CD4-positive, CD25-positive, alpha-beta regulatory T cell (primary cell): ENCODE measurements at regions not wholly inside any gene's neighbourhood (a gene's known extent, or its start where the extent isn't known, plus 50 kb on each side); places are given as distances from the start of the nearest gene placed in this dataset.
"Not testable (repeated sequence)": the region's sequence is repeated elsewhere in the genome, so short reads cannot be mapped to it uniquely, and the experiment has no call there.

Experiments
- ATAC-seq, 2 donors: fragments of 150-1000 bp; cut with Tn5 transposase; one replicate each; pipeline ENCODE4 v1.10.0; 2021; ENCODE audit warnings: low read depth in 2 of 2, moderate number of reproducible peaks in 2 of 2, moderate library complexity in 1 of 2
- DNase-seq, 3 donors: peaks; one replicate each; pipeline versions ENCODE4 v3.0.0 to v3.0.0-alpha.2; 2012 to 2022; ENCODE audit warnings: mixed read lengths in 1 of 3
- H3K27ac ChIP-seq: one replicate; pipeline ENCODE4 v1.7.0; 2013; ENCODE audit warnings: mild to moderate bottlenecking, low read length; ENCODE audit not compliant: insufficient read depth, poor library complexity, severe bottlenecking
- H3K27me3 ChIP-seq: one replicate; pipeline ENCODE4 v1.7.0; 2013; ENCODE audit warnings: low read length; ENCODE audit not compliant: control insufficient read depth, insufficient read depth
- H3K36me3 ChIP-seq: one replicate; pipeline ENCODE4 v1.7.0; 2013; ENCODE audit warnings: mild to moderate bottlenecking, low read length, moderate library complexity; ENCODE audit not compliant: control insufficient read depth, insufficient read depth
- H3K4me1 ChIP-seq: 2 replicates; pipeline ENCODE4 v1.7.0; 2013; ENCODE audit warnings: mild to moderate bottlenecking, low read length; ENCODE audit not compliant: insufficient read depth, control insufficient read depth, poor library complexity, severe bottlenecking
- H3K4me3 ChIP-seq: one replicate; pipeline ENCODE4 v1.7.0; 2013; ENCODE audit warnings: low read depth, mild to moderate bottlenecking, low read length, moderate library complexity
- H3K9me3 ChIP-seq, 2 experiments: 1 replicate in 1 of 2; 2 replicates in 1 of 2; pipeline ENCODE4 v1.7.0; 2013; ENCODE audit warnings: low read length in 2 of 2, mild to moderate bottlenecking in 1 of 2, moderate library complexity in 1 of 2; ENCODE audit not compliant: control insufficient read depth in 2 of 2
- H3K27ac Mint-ChIP-seq, 3 donors: one replicate each; pipeline ENCODE4 v1.8.0; 2020 to 2022; ENCODE audit warnings: mild to moderate bottlenecking in 3 of 3, mixed read lengths in 3 of 3, moderate library complexity in 2 of 3
- H3K27me3 Mint-ChIP-seq: one replicate; pipeline ENCODE4 v1.8.0; 2022; ENCODE audit warnings: mild to moderate bottlenecking, mixed read lengths
- H3K36me3 Mint-ChIP-seq: one replicate; pipeline ENCODE4 v1.8.0; 2020; ENCODE audit warnings: mixed read lengths
- H3K4me1 Mint-ChIP-seq, 4 donors: one replicate each; pipeline ENCODE4 v1.8.0; 2020 to 2022; ENCODE audit warnings: mixed read lengths in 4 of 4, mild to moderate bottlenecking in 1 of 4
- H3K4me3 Mint-ChIP-seq, 4 donors: one replicate each; pipeline ENCODE4 v1.8.0; 2020 to 2022; ENCODE audit warnings: mild to moderate bottlenecking in 4 of 4, mixed read lengths in 4 of 4, moderate library complexity in 3 of 4
- H3K9me3 Mint-ChIP-seq, 7 donors: one replicate each; pipeline ENCODE4 v1.8.0; 2020 to 2022; ENCODE audit warnings: mixed read lengths in 7 of 7, mild to moderate bottlenecking in 3 of 7, moderate library complexity in 2 of 7

DNA sequence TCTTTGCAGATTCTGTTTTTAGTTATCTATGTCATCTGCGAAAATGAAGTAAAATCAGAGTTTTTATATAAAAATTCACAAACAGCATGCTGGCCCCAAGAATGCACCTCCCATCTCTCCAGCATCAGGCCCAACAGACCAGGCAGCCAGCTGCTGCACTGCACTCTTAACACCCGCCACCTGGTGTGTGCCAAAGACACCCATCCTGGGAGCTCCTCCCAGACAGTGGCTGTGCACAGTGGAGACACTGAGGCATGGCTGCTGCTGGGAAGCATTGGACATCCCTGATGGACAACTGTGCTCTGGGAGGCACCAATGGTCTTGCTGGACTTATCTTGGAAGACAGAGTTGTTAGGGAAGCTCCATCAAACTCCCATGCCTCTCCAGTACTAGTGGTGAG lies 817.2 kb downstream of the TMEM121 start:
- no peak overlapping the region for H3K4me3 ChIP-seq
- no peaks in the 10 kb centered on the region for H3K4me1 Mint-ChIP-seq

DNA sequence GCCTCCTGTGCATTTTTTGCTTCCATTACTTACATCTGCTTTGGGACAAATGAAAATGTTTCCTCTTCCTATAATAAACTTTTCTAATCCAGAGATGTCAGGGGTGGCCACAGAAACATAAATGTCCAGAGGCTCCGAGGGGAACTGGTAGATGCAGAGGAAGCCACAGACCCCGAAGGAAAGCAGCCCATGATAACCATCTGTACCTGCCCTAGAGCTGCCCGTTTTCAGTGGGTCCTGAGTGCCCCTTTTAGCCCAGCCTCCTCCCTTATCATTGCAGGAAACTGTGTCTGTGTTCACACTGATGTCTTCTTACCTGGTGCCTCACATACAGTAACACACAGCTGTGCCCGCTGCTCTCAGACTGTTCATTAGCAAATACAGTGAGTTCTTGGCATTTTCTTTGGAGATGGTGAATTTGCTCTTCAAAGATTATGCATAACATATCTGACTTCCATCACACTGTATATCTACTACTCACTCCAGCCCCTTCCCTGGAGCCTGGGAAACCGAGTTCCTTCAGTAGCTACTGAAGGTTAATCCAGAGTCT lies 817.8 kb downstream of the TMEM121 start:
- ATAC-seq, H3K4me1 Mint-ChIP-seq, H3K27me3 ChIP-seq, H3K27ac ChIP-seq, H3K36me3 ChIP-seq, H3K4me3 Mint-ChIP-seq, H3K9me3 Mint-ChIP-seq, H3K9me3 ChIP-seq, DNase-seq, H3K36me3 Mint-ChIP-seq, H3K4me3 ChIP-seq, H3K4me1 ChIP-seq, H3K27ac Mint-ChIP-seq: not testable (repeated sequence)
- peaks cover 39% of the 10 kb centered on the region for H3K27me3 Mint-ChIP-seq

More for the DNA sequence above, 817.2 kb downstream of the TMEM121 start:
- Histone ChIP-seq H3K4me1 (no peaks in the 10 kb centered on the region), H3K9me3 (no peaks in the 10 kb centered on the region), H3K27ac (no peak overlapping the region), H3K36me3 (no peaks in the 10 kb centered on the region), H3K27me3 (peaks cover 3% of the 10 kb centered on the region)
- no peaks in the 10 kb centered on the region for H3K9me3 Mint-ChIP-seq
- peaks cover 39% of the 10 kb centered on the region for H3K27me3 Mint-ChIP-seq
- no peaks in the 10 kb centered on the region for H3K36me3 Mint-ChIP-seq
- no peak for DNase-seq
- no peak overlapping the region for H3K27ac Mint-ChIP-seq
- no peak for ATAC-seq
- no peak overlapping the region for H3K4me3 Mint-ChIP-seq

DNA sequence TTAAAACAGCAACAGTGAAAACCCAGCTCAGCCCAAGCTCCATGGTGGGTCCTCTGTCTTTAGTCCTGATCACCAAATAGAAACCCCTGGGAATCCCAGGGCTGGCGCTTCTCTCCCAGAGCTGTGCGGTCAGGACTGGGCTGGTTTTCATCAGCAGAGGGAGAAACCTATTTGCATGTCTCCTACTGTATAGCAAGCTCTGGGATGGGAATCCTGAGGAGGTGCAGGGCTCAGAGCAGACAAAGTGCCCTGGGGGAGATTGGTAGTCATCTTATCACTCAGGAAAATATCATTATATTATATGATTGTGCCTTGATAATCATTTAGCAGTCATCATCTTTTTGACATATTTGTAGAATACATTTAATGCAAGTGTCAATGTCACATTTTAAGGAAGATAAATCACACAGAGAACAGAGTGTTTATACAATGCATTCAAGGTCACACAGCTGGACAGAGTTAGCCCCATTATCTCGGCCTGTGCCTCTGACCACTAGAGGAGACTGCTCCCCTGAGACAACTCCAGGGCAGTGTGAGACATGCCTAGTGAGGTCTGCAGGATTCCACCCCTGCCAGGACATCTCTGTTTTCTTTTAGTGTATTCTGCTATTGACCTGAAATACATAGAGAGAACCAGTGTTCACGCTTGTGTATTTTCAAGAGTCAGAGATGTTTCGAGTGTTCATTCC lies 818.6 kb downstream of the TMEM121 start:
- not testable (repeated sequence) for H3K4me3 ChIP-seq, H3K27me3 ChIP-seq, H3K4me1 ChIP-seq, H3K36me3 ChIP-seq, H3K4me1 Mint-ChIP-seq, H3K27ac ChIP-seq, H3K9me3 Mint-ChIP-seq, ATAC-seq, H3K27ac Mint-ChIP-seq, DNase-seq, H3K4me3 Mint-ChIP-seq, H3K9me3 ChIP-seq, H3K36me3 Mint-ChIP-seq
- H3K27me3 Mint-ChIP-seq, result peaks cover 38% of the 10 kb centered on the region

DNA sequence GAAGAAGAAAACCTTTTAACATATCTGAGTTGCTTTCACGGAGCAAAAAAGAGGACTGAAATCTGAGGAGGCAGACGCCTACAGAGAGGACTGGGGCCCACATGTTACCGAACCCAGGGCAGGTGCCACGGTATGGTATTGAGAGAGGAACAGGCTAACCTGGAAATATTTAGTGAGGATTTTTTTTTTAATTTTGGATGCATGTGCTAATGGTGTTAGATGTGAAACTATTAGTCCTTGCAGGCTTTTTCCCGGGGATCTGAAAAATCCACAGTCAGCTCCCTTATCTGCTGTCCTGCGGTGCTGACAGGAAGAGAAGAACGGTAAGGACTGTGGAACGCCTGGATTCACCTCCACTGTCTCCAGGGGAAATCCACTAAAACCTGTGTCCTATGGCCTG lies 819.7 kb downstream of the TMEM121 start:
- Histone ChIP-seq H3K27ac (no peak overlapping the region), H3K27me3 (peaks cover 3% of the 10 kb centered on the region), H3K4me3 (no peak overlapping the region), H3K36me3 (no peaks in the 10 kb centered on the region), H3K4me1 (no peaks in the 10 kb centered on the region), H3K9me3 (no peaks in the 10 kb centered on the region)
- Mint-ChIP-seq H3K27ac (no peak overlapping the region), H3K4me1 (peaks cover 0 to 3% (median 2%) of the 10 kb centered on the region in 4 donors), H3K27me3 (peaks cover 40% of the 10 kb centered on the region), H3K4me3 (no peak overlapping the region), H3K36me3 (no peaks in the 10 kb centered on the region), H3K9me3 (no peaks in the 10 kb centered on the region)
- ATAC-seq (no peak), DNase-seq (no peak)

DNA sequence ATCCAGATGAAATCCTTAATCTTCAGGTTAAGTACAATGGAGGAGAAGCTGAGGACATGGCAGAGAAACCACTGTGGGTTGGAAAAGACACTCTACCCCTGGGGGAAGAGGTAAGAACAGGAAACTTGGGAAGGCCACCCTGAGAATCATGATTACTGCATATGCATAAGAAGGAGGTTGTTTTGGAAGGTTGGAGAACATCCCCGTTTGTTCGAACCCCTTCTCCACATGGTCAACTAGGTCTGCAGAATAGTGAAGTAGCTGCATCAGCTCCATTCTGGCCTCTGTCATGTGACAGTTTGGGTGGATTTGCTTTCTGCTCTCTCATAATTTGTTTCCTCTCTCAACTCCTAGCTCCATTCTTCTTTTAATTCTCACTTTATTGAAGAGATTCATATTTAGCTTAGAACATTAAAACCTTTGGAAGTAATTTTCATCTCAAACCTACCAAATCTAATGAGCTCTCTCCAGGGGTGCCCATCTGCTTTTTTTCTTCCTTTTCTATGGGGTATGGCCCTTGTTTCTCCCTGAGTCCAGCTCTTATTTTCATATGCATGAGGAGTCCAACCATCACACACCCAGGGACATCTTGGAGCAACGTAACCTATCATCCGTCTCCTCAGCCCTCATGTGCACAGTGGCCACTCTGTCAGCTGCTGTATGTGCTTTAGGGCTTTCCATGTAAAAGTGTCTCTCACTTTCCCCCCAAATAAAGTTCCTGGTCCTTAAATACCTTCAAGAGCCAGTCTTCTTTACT lies 820.3 kb downstream of the TMEM121 start:
- Mint-ChIP-seq H3K27ac (no peak overlapping the region), H3K9me3 (no peaks in the 10 kb centered on the region), H3K27me3 (peaks cover 46% of the 10 kb centered on the region), H3K4me3 (no peak overlapping the region), H3K4me1 (peaks cover 0 to 5% (median 2%) of the 10 kb centered on the region in 4 donors), H3K36me3 (no peaks in the 10 kb centered on the region)
- H3K36me3 ChIP-seq, result no peaks in the 10 kb centered on the region
- H3K27ac ChIP-seq, result no peak overlapping the region
- DNase-seq (no peak), ATAC-seq (no peak)
- no peaks in the 10 kb centered on the region for H3K4me1 ChIP-seq
- H3K4me3 ChIP-seq, result no peak overlapping the region
- H3K27me3 ChIP-seq, result peaks cover 3% of the 10 kb centered on the region
- no peaks in the 10 kb centered on the region for H3K9me3 ChIP-seq

DNA sequence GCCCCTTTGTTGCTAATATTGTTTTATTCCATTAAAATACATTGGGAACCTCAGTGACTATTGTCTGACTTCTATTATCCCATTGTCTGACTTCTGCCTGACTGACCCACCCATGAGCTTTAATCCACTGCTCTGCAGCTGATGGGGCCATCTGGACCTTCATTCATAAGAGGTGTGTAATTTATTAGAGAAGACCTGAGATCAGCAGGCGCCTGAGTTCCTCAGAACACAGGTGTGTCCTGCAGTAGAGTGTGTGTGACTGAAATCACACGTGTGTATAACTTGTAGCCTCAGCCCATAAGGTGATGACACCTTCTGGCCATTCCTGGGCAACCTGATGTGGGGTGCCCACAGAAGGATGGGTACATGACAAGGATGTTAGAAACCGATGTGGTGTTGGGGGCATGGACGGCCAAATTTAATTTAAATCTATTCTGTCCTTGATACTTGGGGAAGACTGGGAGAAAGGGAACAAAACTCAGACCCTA lies 821.0 kb downstream of the TMEM121 start:
- H3K27ac ChIP-seq, result no peak overlapping the region
- H3K9me3 ChIP-seq, result no peaks in the 10 kb centered on the region
- no peaks in the 10 kb centered on the region for H3K4me1 ChIP-seq
- Mint-ChIP-seq H3K4me3 (no peak overlapping the region), H3K4me1 (peaks cover 0 to 5% (median 2%) of the 10 kb centered on the region in 4 donors), H3K36me3 (no peaks in the 10 kb centered on the region), H3K27me3 (peaks cover 51% of the 10 kb centered on the region), H3K9me3 (no peaks in the 10 kb centered on the region), H3K27ac (no peak overlapping the region)
- no peak overlapping the region for H3K4me3 ChIP-seq
- no peaks in the 10 kb centered on the region for H3K36me3 ChIP-seq
- H3K27me3 ChIP-seq, result peaks cover 3% of the 10 kb centered on the region
- DNase-seq (no peak), ATAC-seq (no peak)

DNA sequence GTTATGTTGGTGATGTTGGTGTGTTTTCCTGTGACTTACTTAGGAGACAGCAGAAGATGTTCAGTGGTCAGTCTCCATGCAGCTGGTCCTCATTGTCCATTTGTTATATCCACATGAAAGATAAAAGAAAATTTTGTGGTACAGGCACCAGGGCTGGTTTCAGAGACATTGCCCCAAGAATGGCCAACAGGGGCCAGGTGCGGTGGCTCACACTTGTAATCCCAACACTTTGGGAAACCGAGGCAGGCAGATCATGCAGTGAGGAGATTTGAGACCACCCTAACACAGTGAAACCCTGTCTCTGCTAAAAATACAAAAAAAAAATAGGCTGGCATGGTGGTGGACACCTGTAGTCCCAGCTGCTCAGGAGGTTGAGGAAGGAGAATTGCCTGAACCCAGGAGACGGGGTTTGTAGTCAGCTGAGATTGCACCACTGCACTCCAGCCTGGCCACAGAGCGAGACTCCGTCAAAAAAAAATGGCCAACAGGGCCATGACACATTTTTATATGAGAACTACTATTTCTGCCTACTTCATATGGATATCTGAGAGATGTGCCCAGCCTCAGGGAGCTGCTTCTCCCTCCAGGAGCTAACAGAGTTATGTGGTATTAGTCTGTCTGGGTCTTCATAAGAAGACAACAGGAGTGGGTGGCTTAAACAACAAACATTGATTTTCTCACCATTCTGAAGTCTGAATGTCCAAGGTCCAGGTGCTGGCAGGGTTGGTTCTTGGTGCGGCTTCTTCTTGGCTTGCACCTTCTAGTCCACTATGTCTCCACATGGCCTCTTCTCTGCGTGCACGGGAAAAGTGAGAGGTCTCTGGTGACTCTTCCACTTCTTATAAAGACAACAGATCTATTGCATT lies 821.7 kb downstream of the TMEM121 start:
- Histone ChIP-seq H3K9me3 (no peaks in the 10 kb centered on the region), H3K27ac (no peak overlapping the region), H3K27me3 (peaks cover 3% of the 10 kb centered on the region), H3K36me3 (no peaks in the 10 kb centered on the region), H3K4me3 (no peak overlapping the region), H3K4me1 (no peaks in the 10 kb centered on the region)
- no peaks in the 10 kb centered on the region for H3K9me3 Mint-ChIP-seq
- peaks cover 51% of the 10 kb centered on the region for H3K27me3 Mint-ChIP-seq
- H3K36me3 Mint-ChIP-seq, result no peaks in the 10 kb centered on the region
- peaks cover 0 to 5% (median 2%) of the 10 kb centered on the region in 4 donors for H3K4me1 Mint-ChIP-seq
- H3K27ac Mint-ChIP-seq, result no peak overlapping the region
- ATAC-seq (no peak), DNase-seq (no peak)
- H3K4me3 Mint-ChIP-seq, result no peak overlapping the region
